Adrenal gland (tissue), 9 donors: ENCODE measurements at regions not wholly inside any gene's neighbourhood (a gene's known extent, or its start where the extent isn't known, plus 50 kb on each side); places are given as distances from the start of the nearest gene placed in this dataset.
"Not testable (repeated sequence)": the region's sequence is repeated elsewhere in the genome, so short reads cannot be mapped to it uniquely, and the experiment has no call there.

Source experiments
- DNase-seq, 7 donors: peaks; one replicate each; pipeline ENCODE4 v3.0.0-alpha.2; 2019 to 2020
- H3K27ac ChIP-seq, 5 donors: fragments of 200-600 bp; sonication (generic) in 4 of 5; 1 replicate in 3 of 5; 2 replicates in 2 of 5; pipeline versions ENCODE4 v1.5.1 to v1.8.0; 2016 to 2020; ENCODE audit warnings: mild to moderate bottlenecking in 1 of 5
- H3K27me3 ChIP-seq: fragments of 200-600 bp; 2 replicates; pipeline ENCODE4 v1.8.0; 2021
- H3K36me3 ChIP-seq, 2 donors: fragments of 200-600 bp; replicated peaks in 1 of 2; 1 replicate in 1 of 2; 2 replicates in 1 of 2; pipeline versions ENCODE4 v1.5.1 to v1.8.0; 2018 to 2022
- H3K4me1 ChIP-seq, 2 donors: fragments of 200-600 bp; replicated peaks in 1 of 2; 1 replicate in 1 of 2; 2 replicates in 1 of 2; pipeline versions ENCODE4 v1.5.1 to v1.8.0; 2018 to 2021
- H3K4me3 ChIP-seq, 4 donors: fragments of 200-600 bp; sonication (generic) in 3 of 4; one replicate each; pipeline ENCODE4 v1.5.1; 2016 to 2018
- H3K9me3 ChIP-seq, 3 donors: fragments of 200-600 bp; sonication (generic) in 1 of 3; replicated peaks in 1 of 3; 1 replicate in 2 of 3; 2 replicates in 1 of 3; pipeline versions ENCODE4 v1.5.1 to v1.8.0; 2016 to 2021
- POLR2A ChIP-seq, 2 donors: fragments of 450-650 bp; IDR thresholded peaks; one replicate each; pipeline ENCODE4 v1.6.1; 2017; ENCODE audit warnings: antibody characterized with exemption in 2 of 2, mild to moderate bottlenecking in 2 of 2, moderate library complexity in 1 of 2
- WGBS, 4 donors: extraction: QIAGEN DNeasy Blood & Tissue Kit in 2 of 4; methylation state at CpG; one replicate each; pipeline versions ENCODE4 v1.1.5 to v1.1.7; 2013 to 2017; 5-methylcytosine and 5-hydroxymethylcytosine counted together
- intact Hi-C, 2 donors: fragments of 100-400 bp; cut with DNase I; formaldehyde crosslinking; loops; one replicate each; pipeline versions ENCODE4 v1.14.1 to v1.15.0; 2022 to 2023
- TF ChIP-seq, protein P1 (sequence below), 6 experiments: fragments of 450-650 bp in 4 of 6; fragments of 200-600 bp in 2 of 6; sonication (generic) in 1 of 6; IDR thresholded peaks; 1 replicate in 5 of 6; 2 replicates in 1 of 6; pipeline versions ENCODE4 v1.5.1 to v1.8.0; 2016 to 2021; ENCODE audit warnings: antibody characterized with exemption in 6 of 6, mild to moderate bottlenecking in 2 of 6, moderate library complexity in 1 of 6
- donor health status: healthy with polysubstance abuse.
- donor health status: Bipolar disorder and iron deficiency.
- donor health status: DM: yes; HTN: yes; CAD: no.
- donor health status: DM: no; HTN: no; CAD: no.
- donor health status: DM: no; HTN: no; CAD: no.

DNA sequence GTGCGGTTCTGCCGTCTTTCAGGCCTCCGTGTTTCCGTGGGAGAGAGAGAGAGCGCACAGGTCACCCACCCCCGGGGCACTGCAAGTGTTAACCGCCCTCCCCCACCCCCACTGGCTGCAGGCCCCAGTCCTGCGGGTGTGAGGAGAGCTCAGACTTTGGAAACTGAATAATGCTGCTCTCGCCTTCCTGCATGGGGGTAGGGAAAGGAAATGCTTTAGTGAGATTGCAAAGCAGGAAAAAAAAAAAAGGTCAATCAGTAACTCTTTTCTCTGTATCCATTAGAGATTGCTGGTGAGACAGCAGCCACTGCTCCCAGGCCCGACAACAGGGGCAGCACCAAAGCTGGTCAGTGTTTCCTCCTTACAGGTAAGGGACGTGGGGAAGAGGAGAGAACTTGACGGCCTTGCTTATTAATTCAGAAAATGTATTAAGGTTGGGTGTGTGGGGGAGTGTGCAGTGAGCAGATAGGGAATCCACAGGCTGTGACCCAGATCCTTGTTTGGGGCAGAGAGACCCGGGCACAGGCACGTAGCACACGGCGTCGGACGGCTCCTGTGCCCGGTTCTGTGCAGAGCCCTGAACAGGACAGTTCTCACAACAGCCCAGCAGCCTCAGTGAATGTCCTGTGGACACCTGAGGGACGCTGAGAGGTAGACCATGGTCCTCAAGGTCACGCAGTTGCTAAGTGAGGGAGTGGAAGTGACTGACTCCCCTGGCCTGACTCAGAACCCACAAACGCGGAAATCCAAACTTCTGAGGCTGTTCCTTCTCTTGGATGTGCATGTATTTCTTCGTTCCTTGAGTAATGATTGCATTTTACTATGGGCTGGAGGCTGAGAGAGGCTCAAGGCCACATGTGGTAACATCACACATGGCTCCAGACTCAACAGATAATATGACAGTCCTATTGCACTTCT is 156.5 kb downstream of the FOXL1 start:
- no peak overlapping the region for H3K27ac ChIP-seq
- H3K4me1 ChIP-seq: no peaks in the 10 kb centered on the region
- intact Hi-C loops: no loop called here
- H3K36me3 ChIP-seq: no peaks in the 10 kb centered on the region
- TF ChIP-seq POLR2A (IDR thresholded peaks at IDR 0.05): no peak
- TF ChIP-seq, protein P1, sequence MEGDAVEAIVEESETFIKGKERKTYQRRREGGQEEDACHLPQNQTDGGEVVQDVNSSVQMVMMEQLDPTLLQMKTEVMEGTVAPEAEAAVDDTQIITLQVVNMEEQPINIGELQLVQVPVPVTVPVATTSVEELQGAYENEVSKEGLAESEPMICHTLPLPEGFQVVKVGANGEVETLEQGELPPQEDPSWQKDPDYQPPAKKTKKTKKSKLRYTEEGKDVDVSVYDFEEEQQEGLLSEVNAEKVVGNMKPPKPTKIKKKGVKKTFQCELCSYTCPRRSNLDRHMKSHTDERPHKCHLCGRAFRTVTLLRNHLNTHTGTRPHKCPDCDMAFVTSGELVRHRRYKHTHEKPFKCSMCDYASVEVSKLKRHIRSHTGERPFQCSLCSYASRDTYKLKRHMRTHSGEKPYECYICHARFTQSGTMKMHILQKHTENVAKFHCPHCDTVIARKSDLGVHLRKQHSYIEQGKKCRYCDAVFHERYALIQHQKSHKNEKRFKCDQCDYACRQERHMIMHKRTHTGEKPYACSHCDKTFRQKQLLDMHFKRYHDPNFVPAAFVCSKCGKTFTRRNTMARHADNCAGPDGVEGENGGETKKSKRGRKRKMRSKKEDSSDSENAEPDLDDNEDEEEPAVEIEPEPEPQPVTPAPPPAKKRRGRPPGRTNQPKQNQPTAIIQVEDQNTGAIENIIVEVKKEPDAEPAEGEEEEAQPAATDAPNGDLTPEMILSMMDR (IDR thresholded peaks at IDR 0.05): no peak
- DNase-seq: no peak
- WGBS, 4 donors: 51 to 59% (median 54%) methylated on average over 24 of the region's 24 CpGs
- H3K9me3 ChIP-seq: no peaks in the 10 kb centered on the region
- H3K4me3 ChIP-seq: no peak overlapping the region
- peaks cover 12% of the 10 kb centered on the region for H3K27me3 ChIP-seq

DNA sequence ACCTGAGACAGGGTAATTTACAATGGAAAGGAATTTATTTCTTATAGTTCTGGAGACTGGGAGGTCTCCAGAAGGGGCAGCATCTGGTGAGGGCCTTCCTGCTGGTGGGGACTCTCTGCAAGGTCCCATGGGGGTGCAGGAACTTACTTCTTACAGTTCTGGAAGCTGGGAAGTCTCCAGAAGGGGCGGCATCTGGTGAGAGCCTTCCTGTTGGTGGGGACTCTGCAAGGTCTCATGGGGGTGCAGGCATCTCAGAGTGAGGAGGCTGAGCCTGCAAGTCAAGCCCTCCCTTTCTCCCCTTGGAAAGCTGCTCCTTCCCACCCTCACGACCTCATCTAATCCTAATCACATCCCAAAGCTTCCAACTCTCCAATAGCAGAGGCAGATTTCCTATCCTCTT is 157.4 kb downstream of the FOXL1 start:
- H3K36me3 ChIP-seq: no peaks in the 10 kb centered on the region
- no peaks in the 10 kb centered on the region for H3K9me3 ChIP-seq
- no peak overlapping the region for H3K4me3 ChIP-seq
- TF ChIP-seq, protein P1 (IDR thresholded peaks at IDR 0.05): no peak
- no peak for TF ChIP-seq POLR2A (IDR thresholded peaks at IDR 0.05)
- DNase-seq: no peak
- no peak overlapping the region for H3K27ac ChIP-seq
- 14 to 80% (median 73%) methylated on average over 1 to 2 of the region's 2 CpGs for WGBS, 4 donors
- H3K27me3 ChIP-seq: peaks cover 12% of the 10 kb centered on the region
- H3K4me1 ChIP-seq: no peaks in the 10 kb centered on the region
- intact Hi-C loops: no loop called here

DNA sequence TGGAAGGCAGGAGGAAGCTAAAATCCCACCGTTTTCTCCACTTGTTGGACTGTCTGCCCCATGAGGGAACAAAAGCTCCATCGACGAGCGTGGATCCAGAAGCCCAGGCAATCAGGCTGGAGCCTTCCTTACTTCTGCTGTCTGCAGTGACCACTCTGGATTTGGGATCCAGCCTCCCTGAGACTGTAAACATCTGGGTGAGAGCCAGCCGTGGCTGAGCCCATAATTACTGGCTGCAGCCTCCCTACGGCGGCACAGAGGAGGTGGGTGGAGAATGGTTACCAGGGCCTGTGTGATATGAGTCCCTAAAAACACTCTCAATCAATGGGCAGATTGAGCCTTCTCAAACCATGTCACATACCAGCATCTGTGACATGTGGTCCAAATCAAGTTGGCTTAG is 158.2 kb downstream of the FOXL1 start:
- Histone ChIP-seq H3K27ac (no peak overlapping the region), H3K9me3 (no peaks in the 10 kb centered on the region), H3K27me3 (peaks cover 12% of the 10 kb centered on the region), H3K4me1 (no peaks in the 10 kb centered on the region), H3K4me3 (no peak overlapping the region), H3K36me3 (no peaks in the 10 kb centered on the region)
- no peak for DNase-seq
- intact Hi-C loops: no loop called here
- WGBS, 4 donors: 78 to 87% (median 83%) methylated on average over 4 to 7 of the region's 7 CpGs
- TF ChIP-seq, protein P1 (IDR thresholded peaks at IDR 0.05): no peak
- no peak for TF ChIP-seq POLR2A (IDR thresholded peaks at IDR 0.05)

DNA sequence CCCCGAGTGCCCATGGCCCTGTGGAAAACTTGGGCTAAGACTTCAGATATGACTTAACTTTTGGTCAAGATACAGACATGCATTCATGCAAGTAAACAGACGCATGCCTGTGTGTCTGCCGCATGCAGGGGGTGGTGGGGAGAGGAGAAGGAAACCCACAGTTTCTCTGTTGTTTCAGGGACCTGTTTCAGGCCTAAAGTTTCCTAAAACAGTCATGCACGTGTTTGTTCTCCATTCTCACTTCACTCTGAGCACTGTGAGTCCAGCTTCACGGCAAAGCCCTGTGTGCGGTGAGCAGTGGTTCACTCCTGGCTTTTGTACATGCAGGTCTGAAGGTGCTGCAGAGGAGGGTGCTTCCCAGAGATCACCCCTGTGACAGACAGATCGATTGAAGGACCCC is 158.7 kb downstream of the FOXL1 start:
- intact Hi-C loops: no loop called here
- DNase-seq: no peak
- no peak overlapping the region for H3K4me3 ChIP-seq
- no peaks in the 10 kb centered on the region for H3K9me3 ChIP-seq
- TF ChIP-seq, protein P1 (IDR thresholded peaks at IDR 0.05): no peak
- no peak for TF ChIP-seq POLR2A (IDR thresholded peaks at IDR 0.05)
- H3K27me3 ChIP-seq: peaks cover 12% of the 10 kb centered on the region
- H3K4me1 ChIP-seq: no peaks in the 10 kb centered on the region
- no peaks in the 10 kb centered on the region for H3K36me3 ChIP-seq
- H3K27ac ChIP-seq: no peak overlapping the region
- WGBS, 4 donors: 59 to 76% (median 66%) methylated on average over 7 of the region's 7 CpGs

DNA sequence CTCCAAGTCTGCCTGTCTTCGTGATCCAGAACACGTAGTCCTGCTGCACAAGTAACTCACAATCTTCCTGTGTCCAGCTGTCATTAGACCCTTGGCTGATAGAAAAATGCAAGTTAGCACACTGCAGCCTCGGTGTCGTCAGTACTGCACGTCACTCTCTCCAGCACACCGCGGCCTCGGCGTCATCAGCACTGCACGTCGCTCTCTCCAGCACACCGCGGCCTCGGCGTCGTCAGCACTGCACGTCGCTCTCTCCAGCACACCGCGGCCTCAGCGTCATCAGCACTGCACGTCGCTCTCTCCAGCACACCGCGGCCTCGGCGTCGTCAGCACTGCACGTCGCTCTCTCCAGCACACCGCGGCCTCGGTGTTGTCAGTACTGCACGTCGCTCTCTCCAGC is 160.0 kb downstream of the FOXL1 start:
- not testable (repeated sequence) for DNase-seq

More for the DNA sequence above, 160.0 kb downstream of the FOXL1 start:
- intact Hi-C loops, H3K36me3 ChIP-seq, H3K27me3 ChIP-seq, H3K27ac ChIP-seq, H3K4me1 ChIP-seq, H3K4me3 ChIP-seq, H3K9me3 ChIP-seq: not testable (repeated sequence)
- 80 to 91% (median 88%) methylated on average over 17 to 30 of the region's 35 CpGs for WGBS, 4 donors
